ENCODE measurements at regions not wholly inside any gene's neighbourhood (a gene's known extent, or its start where the extent isn't known, plus 50 kb on each side); places are given as distances from the start of the nearest gene placed in this dataset.

GRCh38 chr13:54633456-54633855, 1604.8 kb downstream of the OLFM4 start:
- intact Hi-C loops (cut with DNase I), result no loop called here
- no peaks in the 10 kb centered on the region for H3K27me3 ChIP-seq
- TF ChIP-seq POLR2A (IDR thresholded peaks at IDR 0.05) (no peak), POLR2AphosphoS5 (IDR thresholded peaks at IDR 0.05) (no peak), CTCF (IDR thresholded peaks at IDR 0.05) (no peak), EP300 (IDR thresholded peaks at IDR 0.05) (no peak)
- H3K36me3 ChIP-seq, result no peaks in the 10 kb centered on the region
- no peaks in the 10 kb centered on the region for H3K9me3 ChIP-seq
- H3K4me3 ChIP-seq, result no peak overlapping the region
- no peak overlapping the region for H3K27ac ChIP-seq
- no peaks in the 10 kb centered on the region for H3K4me1 ChIP-seq
- WGBS, 2 donors, result 67 to 75% methylated on average over 5 of the region's 5 CpGs
- DNase-seq, result no peak

- no peaks in the 10 kb centered on the region for H3K9me3 ChIP-seq
- no peaks in the 10 kb centered on the region for H3K4me1 ChIP-seq
- no peak for DNase-seq
- no peak for TF ChIP-seq POLR2A (IDR thresholded peaks at IDR 0.05)
- no peak for TF ChIP-seq EP300 (IDR thresholded peaks at IDR 0.05)
- no peak for TF ChIP-seq CTCF (IDR thresholded peaks at IDR 0.05)
- TF ChIP-seq POLR2AphosphoS5 (IDR thresholded peaks at IDR 0.05), result no peak
- H3K27me3 ChIP-seq, result no peaks in the 10 kb centered on the region
- no peak overlapping the region for H3K27ac ChIP-seq
- no peak overlapping the region for H3K4me3 ChIP-seq
- 61 to 78% methylated on average over 2 of the region's 2 CpGs for WGBS, 2 donors
- intact Hi-C loops (cut with DNase I), result no loop called here
- H3K36me3 ChIP-seq, result no peaks in the 10 kb centered on the region
Observed at GRCh38 chr13:54636231-54636630, 1607.6 kb downstream of the OLFM4 start.

- Histone ChIP-seq H3K27me3 (no peaks in the 10 kb centered on the region), H3K9me3 (no peaks in the 10 kb centered on the region), H3K27ac (no peak overlapping the region), H3K4me1 (no peaks in the 10 kb centered on the region), H3K4me3 (no peak overlapping the region), H3K36me3 (no peaks in the 10 kb centered on the region)
- WGBS, 2 donors, result 35 to 54% methylated on average over 1 of the region's 1 CpG
- intact Hi-C loops (cut with DNase I), result no loop called here
- no peak for DNase-seq
- TF ChIP-seq POLR2AphosphoS5 (IDR thresholded peaks at IDR 0.05), result no peak
- no peak for TF ChIP-seq POLR2A (IDR thresholded peaks at IDR 0.05)
- TF ChIP-seq EP300 (IDR thresholded peaks at IDR 0.05), result no peak
- TF ChIP-seq CTCF (IDR thresholded peaks at IDR 0.05), result no peak
Observed at GRCh38 chr13:54637366-54637765, 1608.8 kb downstream of the OLFM4 start.

GRCh38 chr13:54640719-54641118, 1612.1 kb downstream of the OLFM4 start:
- H3K4me1 ChIP-seq, result no peaks in the 10 kb centered on the region
- DNase-seq, result no peak
- intact Hi-C loops (cut with DNase I), result no loop called here
- no peak for TF ChIP-seq POLR2A (IDR thresholded peaks at IDR 0.05)
- no peak for TF ChIP-seq EP300 (IDR thresholded peaks at IDR 0.05)
- no peak for TF ChIP-seq CTCF (IDR thresholded peaks at IDR 0.05)
- TF ChIP-seq POLR2AphosphoS5 (IDR thresholded peaks at IDR 0.05), result no peak
- no peaks in the 10 kb centered on the region for H3K27me3 ChIP-seq
- H3K9me3 ChIP-seq, result no peaks in the 10 kb centered on the region
- H3K36me3 ChIP-seq, result no peaks in the 10 kb centered on the region
- no peak overlapping the region for H3K4me3 ChIP-seq
- no peak overlapping the region for H3K27ac ChIP-seq

- no peak for TF ChIP-seq EP300 (IDR thresholded peaks at IDR 0.05)
- TF ChIP-seq POLR2A (IDR thresholded peaks at IDR 0.05), result no peak
- DNase-seq, result no peak
- H3K36me3 ChIP-seq, result no peaks in the 10 kb centered on the region
- intact Hi-C loops (cut with DNase I), result no loop called here
- no peaks in the 10 kb centered on the region for H3K9me3 ChIP-seq
- H3K4me1 ChIP-seq, result no peaks in the 10 kb centered on the region
- no peak overlapping the region for H3K27ac ChIP-seq
- no peaks in the 10 kb centered on the region for H3K27me3 ChIP-seq
- H3K4me3 ChIP-seq, result no peak overlapping the region
Observed at GRCh38 chr13:54643863-54644262, 1615.2 kb downstream of the OLFM4 start.

All from sigmoid colon (tissue), 6 donors.